WTC11 (cell line): ENCODE measurements at regions not wholly inside any gene's neighbourhood (a gene's known extent, or its start where the extent isn't known, plus 50 kb on each side); places are given as distances from the start of the nearest gene placed in this dataset.

Experiments used
- ATAC-seq: fragments of 200-7000 bp; cut with Tn5 transposase; 2 replicates; pipeline ENCODE4 v1.10.0; 2021; ENCODE audit warnings: mild to moderate bottlenecking, moderate library complexity
- CTCF ChIA-PET: fragments of 300-600 bp; sonication (Branson Sonifier 250); formaldehyde crosslinking; loops from one replicate; lab custom pipeline; 2021; ENCODE audit warnings: antibody characterized with exemption; lab: Charles Lee
- POLR2A ChIA-PET: fragments of 350-600 bp; sonication (Branson Sonifier 250); formaldehyde crosslinking; loops from one replicate; lab custom pipeline; 2021; ENCODE audit warnings: antibody characterized with exemption; lab: Charles Lee
- DNase-seq: peaks from one replicate; pipeline ENCODE4 v3.0.0; 2021; ENCODE audit warnings: low spot score
- H3K27ac Mint-ChIP-seq: 2 replicates; pipeline ENCODE4 v1.8.0; 2021; ENCODE audit warnings: mixed read lengths
- H3K27me3 Mint-ChIP-seq: 2 replicates; pipeline ENCODE4 v1.8.0; 2021; ENCODE audit warnings: low read depth, mild to moderate bottlenecking, moderate library complexity, mixed read lengths
- H3K36me3 Mint-ChIP-seq: 2 replicates; pipeline ENCODE4 v1.8.0; 2021; ENCODE audit warnings: mixed read lengths
- H3K4me1 Mint-ChIP-seq: 2 replicates; pipeline ENCODE4 v1.8.0; 2022; ENCODE audit warnings: mixed read lengths
- H3K4me3 Mint-ChIP-seq: 2 replicates; pipeline ENCODE4 v1.8.0; 2021; ENCODE audit warnings: mild to moderate bottlenecking, moderate library complexity, mixed read lengths
- H3K9me3 Mint-ChIP-seq: 2 replicates; pipeline ENCODE4 v1.8.0; 2021; ENCODE audit warnings: mixed read lengths
- ATF2 ChIP-seq: sonication (generic); formaldehyde crosslinking; IDR thresholded peaks from 2 replicates; pipeline ENCODE4 v1.8.1; 2022; ENCODE audit warnings: low read depth, missing genetic modification reagents, borderline replicate concordance
- ATF3 ChIP-seq: sonication (generic); formaldehyde crosslinking; conservative IDR thresholded peaks from 2 replicates; pipeline ENCODE4 v1.8.1; 2022; ENCODE audit warnings: mild to moderate bottlenecking, missing genetic modification reagents
- ATF6 ChIP-seq: sonication (generic); formaldehyde crosslinking; IDR thresholded peaks from 2 replicates; pipeline ENCODE4 v1.8.1; 2023; ENCODE audit warnings: mild to moderate bottlenecking, missing genetic modification reagents
- CREB1 ChIP-seq: sonication (generic); formaldehyde crosslinking; IDR thresholded peaks from 2 replicates; pipeline ENCODE4 v1.8.0; 2023; ENCODE audit warnings: mild to moderate bottlenecking, missing genetic modification reagents
- FOXJ3 ChIP-seq: sonication (generic); formaldehyde crosslinking; IDR thresholded peaks from 2 replicates; pipeline ENCODE4 v1.9.0; 2021; ENCODE audit warnings: missing genetic modification reagents, mild to moderate bottlenecking, borderline replicate concordance
- IRF1 ChIP-seq: sonication (generic); formaldehyde crosslinking; IDR thresholded peaks from 2 replicates; pipeline ENCODE4 v1.8.0; 2023; ENCODE audit warnings: missing genetic modification reagents
- MAX ChIP-seq: sonication (generic); formaldehyde crosslinking; IDR thresholded peaks from 2 replicates; pipeline ENCODE4 v1.8.0; 2022; ENCODE audit warnings: mild to moderate bottlenecking, missing genetic modification reagents
- PRRX2 ChIP-seq: fragments of 250-450 bp; sonication (Bioruptor Pico); IDR thresholded peaks from 2 replicates; pipeline ENCODE4 v1.8.0; 2021; ENCODE audit warnings: mild to moderate bottlenecking
- RELA ChIP-seq: sonication (generic); formaldehyde crosslinking; IDR thresholded peaks from 2 replicates; pipeline ENCODE4 v1.8.1; 2022; ENCODE audit warnings: missing genetic modification reagents, mild to moderate bottlenecking, borderline replicate concordance
- TCF7 ChIP-seq: sonication (generic); formaldehyde crosslinking; IDR thresholded peaks from 2 replicates; pipeline ENCODE4 v1.8.0; 2022; ENCODE audit warnings: mild to moderate bottlenecking, low read depth, missing genetic modification reagents, moderate library complexity
- ZNF263 ChIP-seq: sonication (generic); formaldehyde crosslinking; IDR thresholded peaks from 2 replicates; pipeline ENCODE4 v1.8.1; 2022; ENCODE audit warnings: low read depth, mild to moderate bottlenecking, moderate library complexity, missing genetic modification reagents
- ZNF671 ChIP-seq: fragments of 250-450 bp; sonication (Bioruptor Pico); IDR thresholded peaks from 2 replicates; pipeline ENCODE4 v1.8.0; 2021; ENCODE audit warnings: mild to moderate bottlenecking
- TF ChIP-seq, protein P1 (sequence below): sonication (generic); formaldehyde crosslinking; IDR thresholded peaks from 2 replicates; pipeline ENCODE4 v1.8.1; 2022; ENCODE audit warnings: low read depth, mild to moderate bottlenecking, moderate library complexity, missing genetic modification reagents, borderline replicate concordance
- TF ChIP-seq, protein P2 (sequence below): sonication (generic); formaldehyde crosslinking; IDR thresholded peaks from 2 replicates; pipeline ENCODE4 v1.8.1; 2023; ENCODE audit warnings: mild to moderate bottlenecking, missing genetic modification reagents, moderate library complexity
- TF ChIP-seq, protein P3 (sequence below): sonication (generic); formaldehyde crosslinking; IDR thresholded peaks from 2 replicates; pipeline ENCODE4 v1.8.1; 2023; ENCODE audit warnings: mild to moderate bottlenecking, missing genetic modification reagents, moderate library complexity
- TF ChIP-seq, protein P4 (sequence below): fragments of 250-450 bp; sonication (Bioruptor Pico); IDR thresholded peaks from 2 replicates; pipeline ENCODE4 v1.9.0; 2021; ENCODE audit warnings: mild to moderate bottlenecking

DNA sequence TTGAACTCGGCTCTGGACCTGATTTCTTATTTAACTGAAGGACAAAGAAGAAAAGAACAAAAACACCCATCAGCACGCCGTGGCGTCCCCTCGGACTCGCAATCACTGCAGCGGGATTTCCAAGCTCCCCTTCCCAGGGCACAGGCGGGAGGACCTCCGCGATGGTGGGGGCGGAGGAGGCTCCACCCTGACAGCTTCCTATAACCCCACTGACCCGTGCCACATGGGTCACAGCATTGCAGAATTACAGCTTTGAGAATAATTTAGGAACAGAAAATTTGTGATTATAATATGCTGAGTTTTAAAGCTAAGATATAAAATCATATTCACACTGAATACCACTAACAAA lies 129.7 kb upstream of the SEC61G start:
- H3K4me3 Mint-ChIP-seq: peak overlapping the region; percentile 74
- H3K9me3 Mint-ChIP-seq: no peaks in the 10 kb centered on the region
- TF ChIP-seq PRRX2 (no peak), CREB1 (CRISPR knock-in tag) (no peak), TCF7 (CRISPR knock-in tag) (no peak), MAX (CRISPR knock-in tag) (no peak), ATF2 (CRISPR knock-in tag) (no peak), ZNF263 (CRISPR knock-in tag) (no peak), IRF1 (CRISPR knock-in tag) (no peak), ATF6 (CRISPR knock-in tag) (no peak), ZNF671 (CRISPR knock-in tag) (no peak), FOXJ3 (CRISPR knock-in tag) (no peak), RELA (CRISPR knock-in tag) (no peak), ATF3 (no peak)
- TF ChIP-seq, protein P1, sequence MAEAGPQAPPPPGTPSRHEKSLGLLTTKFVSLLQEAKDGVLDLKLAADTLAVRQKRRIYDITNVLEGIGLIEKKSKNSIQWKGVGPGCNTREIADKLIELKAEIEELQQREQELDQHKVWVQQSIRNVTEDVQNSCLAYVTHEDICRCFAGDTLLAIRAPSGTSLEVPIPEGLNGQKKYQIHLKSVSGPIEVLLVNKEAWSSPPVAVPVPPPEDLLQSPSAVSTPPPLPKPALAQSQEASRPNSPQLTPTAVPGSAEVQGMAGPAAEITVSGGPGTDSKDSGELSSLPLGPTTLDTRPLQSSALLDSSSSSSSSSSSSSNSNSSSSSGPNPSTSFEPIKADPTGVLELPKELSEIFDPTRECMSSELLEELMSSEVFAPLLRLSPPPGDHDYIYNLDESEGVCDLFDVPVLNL: no peak
- TF ChIP-seq, protein P2, sequence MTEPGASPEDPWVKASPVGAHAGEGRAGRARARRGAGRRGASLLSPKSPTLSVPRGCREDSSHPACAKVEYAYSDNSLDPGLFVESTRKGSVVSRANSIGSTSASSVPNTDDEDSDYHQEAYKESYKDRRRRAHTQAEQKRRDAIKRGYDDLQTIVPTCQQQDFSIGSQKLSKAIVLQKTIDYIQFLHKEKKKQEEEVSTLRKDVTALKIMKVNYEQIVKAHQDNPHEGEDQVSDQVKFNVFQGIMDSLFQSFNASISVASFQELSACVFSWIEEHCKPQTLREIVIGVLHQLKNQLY (CRISPR knock-in tag): no peak
- TF ChIP-seq, protein P3, sequence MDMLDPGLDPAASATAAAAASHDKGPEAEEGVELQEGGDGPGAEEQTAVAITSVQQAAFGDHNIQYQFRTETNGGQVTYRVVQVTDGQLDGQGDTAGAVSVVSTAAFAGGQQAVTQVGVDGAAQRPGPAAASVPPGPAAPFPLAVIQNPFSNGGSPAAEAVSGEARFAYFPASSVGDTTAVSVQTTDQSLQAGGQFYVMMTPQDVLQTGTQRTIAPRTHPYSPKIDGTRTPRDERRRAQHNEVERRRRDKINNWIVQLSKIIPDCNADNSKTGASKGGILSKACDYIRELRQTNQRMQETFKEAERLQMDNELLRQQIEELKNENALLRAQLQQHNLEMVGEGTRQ: no peak
- TF ChIP-seq, protein P4, sequence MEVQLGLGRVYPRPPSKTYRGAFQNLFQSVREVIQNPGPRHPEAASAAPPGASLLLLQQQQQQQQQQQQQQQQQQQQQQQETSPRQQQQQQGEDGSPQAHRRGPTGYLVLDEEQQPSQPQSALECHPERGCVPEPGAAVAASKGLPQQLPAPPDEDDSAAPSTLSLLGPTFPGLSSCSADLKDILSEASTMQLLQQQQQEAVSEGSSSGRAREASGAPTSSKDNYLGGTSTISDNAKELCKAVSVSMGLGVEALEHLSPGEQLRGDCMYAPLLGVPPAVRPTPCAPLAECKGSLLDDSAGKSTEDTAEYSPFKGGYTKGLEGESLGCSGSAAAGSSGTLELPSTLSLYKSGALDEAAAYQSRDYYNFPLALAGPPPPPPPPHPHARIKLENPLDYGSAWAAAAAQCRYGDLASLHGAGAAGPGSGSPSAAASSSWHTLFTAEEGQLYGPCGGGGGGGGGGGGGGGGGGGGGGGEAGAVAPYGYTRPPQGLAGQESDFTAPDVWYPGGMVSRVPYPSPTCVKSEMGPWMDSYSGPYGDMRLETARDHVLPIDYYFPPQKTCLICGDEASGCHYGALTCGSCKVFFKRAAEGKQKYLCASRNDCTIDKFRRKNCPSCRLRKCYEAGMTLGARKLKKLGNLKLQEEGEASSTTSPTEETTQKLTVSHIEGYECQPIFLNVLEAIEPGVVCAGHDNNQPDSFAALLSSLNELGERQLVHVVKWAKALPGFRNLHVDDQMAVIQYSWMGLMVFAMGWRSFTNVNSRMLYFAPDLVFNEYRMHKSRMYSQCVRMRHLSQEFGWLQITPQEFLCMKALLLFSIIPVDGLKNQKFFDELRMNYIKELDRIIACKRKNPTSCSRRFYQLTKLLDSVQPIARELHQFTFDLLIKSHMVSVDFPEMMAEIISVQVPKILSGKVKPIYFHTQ: no peak
- no peak overlapping the region for H3K27ac Mint-ChIP-seq
- H3K4me1 Mint-ChIP-seq: peaks cover 7% of the 10 kb centered on the region
- CTCF ChIA-PET: interaction anchor here (1.5 kb wide), 1 partner anchor 366 kb away, joined by 6 read pairs; no protein-coding TSS in a partner anchor
- H3K27me3 Mint-ChIP-seq: peaks cover 10% of the 10 kb centered on the region
- POLR2A ChIA-PET: interaction anchor here (0.5 kb wide), 1 partner anchor 26 kb away, joined by 3 read pairs; no protein-coding TSS in a partner anchor
- ATAC-seq: peak; percentile 64
- no peak for DNase-seq
- no peaks in the 10 kb centered on the region for H3K36me3 Mint-ChIP-seq
